Adrenal gland (tissue), 9 donors: ENCODE measurements at regions not wholly inside any gene's neighbourhood (a gene's known extent, or its start where the extent isn't known, plus 50 kb on each side); places are given as distances from the start of the nearest gene placed in this dataset.

Experiments used
- DNase-seq, 7 donors: peaks; one replicate each; pipeline ENCODE4 v3.0.0-alpha.2; 2019 to 2020
- H3K27ac ChIP-seq, 5 donors: fragments of 200-600 bp; sonication (generic) in 4 of 5; 1 replicate in 3 of 5; 2 replicates in 2 of 5; pipeline versions ENCODE4 v1.5.1 to v1.8.0; 2016 to 2020; ENCODE audit warnings: mild to moderate bottlenecking in 1 of 5
- H3K27me3 ChIP-seq: fragments of 200-600 bp; 2 replicates; pipeline ENCODE4 v1.8.0; 2021
- H3K36me3 ChIP-seq, 2 donors: fragments of 200-600 bp; replicated peaks in 1 of 2; 1 replicate in 1 of 2; 2 replicates in 1 of 2; pipeline versions ENCODE4 v1.5.1 to v1.8.0; 2018 to 2022
- H3K4me1 ChIP-seq, 2 donors: fragments of 200-600 bp; replicated peaks in 1 of 2; 1 replicate in 1 of 2; 2 replicates in 1 of 2; pipeline versions ENCODE4 v1.5.1 to v1.8.0; 2018 to 2021
- H3K4me3 ChIP-seq, 4 donors: fragments of 200-600 bp; sonication (generic) in 3 of 4; one replicate each; pipeline ENCODE4 v1.5.1; 2016 to 2018
- H3K9me3 ChIP-seq, 3 donors: fragments of 200-600 bp; sonication (generic) in 1 of 3; replicated peaks in 1 of 3; 1 replicate in 2 of 3; 2 replicates in 1 of 3; pipeline versions ENCODE4 v1.5.1 to v1.8.0; 2016 to 2021
- POLR2A ChIP-seq, 2 donors: fragments of 450-650 bp; IDR thresholded peaks; one replicate each; pipeline ENCODE4 v1.6.1; 2017; ENCODE audit warnings: antibody characterized with exemption in 2 of 2, mild to moderate bottlenecking in 2 of 2, moderate library complexity in 1 of 2
- WGBS, 4 donors: extraction: QIAGEN DNeasy Blood & Tissue Kit in 2 of 4; methylation state at CpG; one replicate each; pipeline versions ENCODE4 v1.1.5 to v1.1.7; 2013 to 2017; 5-methylcytosine and 5-hydroxymethylcytosine counted together
- intact Hi-C, 2 donors: fragments of 100-400 bp; cut with DNase I; formaldehyde crosslinking; loops; one replicate each; pipeline versions ENCODE4 v1.14.1 to v1.15.0; 2022 to 2023
- TF ChIP-seq, protein P1 (sequence below), 6 experiments: fragments of 450-650 bp in 4 of 6; fragments of 200-600 bp in 2 of 6; sonication (generic) in 1 of 6; IDR thresholded peaks; 1 replicate in 5 of 6; 2 replicates in 1 of 6; pipeline versions ENCODE4 v1.5.1 to v1.8.0; 2016 to 2021; ENCODE audit warnings: antibody characterized with exemption in 6 of 6, mild to moderate bottlenecking in 2 of 6, moderate library complexity in 1 of 6
- donor health status: healthy with polysubstance abuse.
- donor health status: Bipolar disorder and iron deficiency.
- donor health status: DM: yes; HTN: yes; CAD: no.
- donor health status: DM: no; HTN: no; CAD: no.
- donor health status: DM: no; HTN: no; CAD: no.

DNA sequence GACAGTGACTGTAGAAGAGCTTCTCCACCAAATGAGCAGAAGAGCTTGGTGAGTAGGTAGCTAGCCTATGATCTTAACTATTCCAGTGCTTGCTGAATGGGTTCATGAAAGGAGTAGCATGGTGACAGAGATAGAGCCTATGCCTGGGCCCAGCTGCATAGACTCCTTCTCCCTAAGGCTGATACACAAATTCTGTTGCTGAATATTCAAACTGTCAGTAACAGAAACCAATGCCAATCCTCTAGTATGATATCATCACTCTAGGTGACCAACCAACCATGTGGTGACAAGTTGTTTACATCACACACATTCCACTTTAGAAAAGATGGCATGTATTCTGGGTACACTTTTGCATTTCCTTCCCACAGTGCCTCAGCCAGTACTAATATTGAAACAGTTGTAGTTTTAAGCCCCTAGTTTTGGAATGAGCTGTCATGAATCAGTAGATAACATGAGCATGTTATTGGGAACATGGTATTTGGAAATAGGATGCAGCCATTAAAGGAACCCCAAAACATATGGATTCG is 103.4 kb upstream of the GRXCR1 start:
- no peak for DNase-seq
- 60 to 85% (median 68%) methylated on average over 1 of the region's 1 CpG for WGBS, 4 donors
- Histone ChIP-seq H3K4me3 (no peak overlapping the region), H3K4me1 (no peaks in the 10 kb centered on the region), H3K27me3 (no peaks in the 10 kb centered on the region), H3K9me3 (no peaks in the 10 kb centered on the region), H3K27ac (no peak overlapping the region), H3K36me3 (no peaks in the 10 kb centered on the region)
- intact Hi-C loops: no loop called here
- TF ChIP-seq, protein P1, sequence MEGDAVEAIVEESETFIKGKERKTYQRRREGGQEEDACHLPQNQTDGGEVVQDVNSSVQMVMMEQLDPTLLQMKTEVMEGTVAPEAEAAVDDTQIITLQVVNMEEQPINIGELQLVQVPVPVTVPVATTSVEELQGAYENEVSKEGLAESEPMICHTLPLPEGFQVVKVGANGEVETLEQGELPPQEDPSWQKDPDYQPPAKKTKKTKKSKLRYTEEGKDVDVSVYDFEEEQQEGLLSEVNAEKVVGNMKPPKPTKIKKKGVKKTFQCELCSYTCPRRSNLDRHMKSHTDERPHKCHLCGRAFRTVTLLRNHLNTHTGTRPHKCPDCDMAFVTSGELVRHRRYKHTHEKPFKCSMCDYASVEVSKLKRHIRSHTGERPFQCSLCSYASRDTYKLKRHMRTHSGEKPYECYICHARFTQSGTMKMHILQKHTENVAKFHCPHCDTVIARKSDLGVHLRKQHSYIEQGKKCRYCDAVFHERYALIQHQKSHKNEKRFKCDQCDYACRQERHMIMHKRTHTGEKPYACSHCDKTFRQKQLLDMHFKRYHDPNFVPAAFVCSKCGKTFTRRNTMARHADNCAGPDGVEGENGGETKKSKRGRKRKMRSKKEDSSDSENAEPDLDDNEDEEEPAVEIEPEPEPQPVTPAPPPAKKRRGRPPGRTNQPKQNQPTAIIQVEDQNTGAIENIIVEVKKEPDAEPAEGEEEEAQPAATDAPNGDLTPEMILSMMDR (IDR thresholded peaks at IDR 0.05): no peak
- no peak for TF ChIP-seq POLR2A (IDR thresholded peaks at IDR 0.05)

DNA sequence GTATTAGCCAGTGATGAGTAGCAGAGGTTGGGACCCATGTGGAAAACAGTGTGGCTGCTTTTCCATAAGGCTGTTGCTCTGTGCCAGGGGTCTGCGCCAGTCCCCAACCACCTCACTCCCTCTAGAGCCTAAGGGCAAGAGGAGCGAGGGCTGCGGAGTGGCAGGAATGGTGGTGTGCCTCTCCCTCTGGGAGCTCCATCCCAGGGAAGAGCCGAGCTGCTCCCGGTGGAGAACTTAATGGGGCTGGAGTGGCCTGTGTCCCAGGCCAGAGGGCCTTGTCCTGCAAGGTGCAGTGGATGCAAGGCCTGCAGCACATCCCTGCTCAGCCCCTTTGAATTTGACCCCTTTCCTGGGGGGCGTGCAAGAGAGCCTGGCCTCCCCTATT is 105.4 kb upstream of the GRXCR1 start:
- Histone ChIP-seq H3K36me3 (no peaks in the 10 kb centered on the region), H3K27ac (no peak overlapping the region), H3K4me3 (no peak overlapping the region), H3K4me1 (no peaks in the 10 kb centered on the region), H3K27me3 (no peaks in the 10 kb centered on the region), H3K9me3 (no peaks in the 10 kb centered on the region)
- WGBS, 4 donors: 93 to 100% (median 93%) methylated on average over 2 to 6 of the region's 6 CpGs; no CpG with 5 or more reads in 1 of the 4 donors
- no peak for TF ChIP-seq POLR2A (IDR thresholded peaks at IDR 0.05)
- TF ChIP-seq, protein P1 (IDR thresholded peaks at IDR 0.05): no peak
- intact Hi-C loops: no loop called here
- DNase-seq: no peak

DNA sequence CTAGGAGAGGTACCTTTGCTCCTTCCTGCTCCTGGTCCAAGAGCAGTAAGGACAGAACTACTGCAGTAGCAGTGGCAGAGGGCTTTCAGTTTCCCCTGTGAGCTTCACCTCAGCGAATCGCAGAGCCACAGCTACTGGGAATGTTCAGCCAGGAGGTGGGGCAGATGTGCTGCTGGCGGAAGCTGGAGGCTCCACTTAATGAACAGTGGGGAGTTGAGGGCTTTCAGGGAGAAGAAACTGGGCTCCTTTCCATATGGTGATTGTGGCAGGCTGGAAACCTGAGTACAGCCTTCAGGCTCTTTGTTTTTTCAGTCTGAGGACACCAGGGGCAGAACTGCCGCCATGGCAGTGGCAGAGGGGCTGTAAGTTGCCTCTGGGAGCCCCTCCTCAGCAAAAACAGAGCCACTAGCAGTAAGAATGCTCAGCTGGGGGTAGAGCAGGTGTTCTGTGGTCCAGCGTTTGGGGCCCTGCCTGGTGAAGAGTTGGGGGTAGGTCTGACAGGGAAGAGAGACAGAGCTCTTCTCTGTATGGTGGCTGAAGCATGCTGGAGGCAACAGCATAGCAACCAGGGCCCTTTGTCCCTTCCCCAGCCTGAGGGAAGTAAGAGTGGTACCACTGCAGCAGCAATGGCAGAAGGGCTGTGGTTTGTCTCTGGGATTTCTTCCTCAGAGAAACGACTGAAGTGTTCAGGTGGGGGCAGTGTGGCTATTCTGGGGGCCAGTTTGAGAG is 106.0 kb upstream of the GRXCR1 start:
- no peaks in the 10 kb centered on the region for H3K9me3 ChIP-seq
- no peak for DNase-seq
- TF ChIP-seq, protein P1 (IDR thresholded peaks at IDR 0.05): no peak
- TF ChIP-seq POLR2A (IDR thresholded peaks at IDR 0.05): no peak
- intact Hi-C loops: no loop called here
- no peak overlapping the region for H3K27ac ChIP-seq
- WGBS, 4 donors: 62 to 75% (median 66%) methylated on average over 5 to 6 of the region's 6 CpGs
- H3K36me3 ChIP-seq: no peaks in the 10 kb centered on the region
- H3K27me3 ChIP-seq: no peaks in the 10 kb centered on the region
- H3K4me1 ChIP-seq: no peaks in the 10 kb centered on the region
- no peak overlapping the region for H3K4me3 ChIP-seq

DNA sequence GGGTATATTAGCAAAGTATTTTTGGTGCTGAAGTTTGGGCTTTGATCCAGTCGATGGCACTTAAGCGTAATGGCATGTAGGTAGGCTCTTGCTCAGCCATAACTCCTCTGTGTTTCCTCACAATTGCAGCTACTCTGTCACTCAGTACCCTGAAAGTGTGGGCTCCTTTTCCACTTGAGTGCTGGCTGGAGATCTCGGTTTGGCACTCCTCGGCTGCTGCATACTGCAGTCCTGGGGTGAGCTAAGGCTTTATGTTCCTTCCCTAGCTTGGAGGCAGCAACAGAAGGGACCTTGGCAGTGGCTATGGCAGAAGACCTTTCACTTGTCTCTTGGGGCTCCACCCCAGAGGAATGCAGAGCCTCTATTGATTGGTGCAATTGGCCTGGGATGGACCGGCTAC is 106.7 kb upstream of the GRXCR1 start:
- no peak for TF ChIP-seq POLR2A (IDR thresholded peaks at IDR 0.05)
- TF ChIP-seq, protein P1 (IDR thresholded peaks at IDR 0.05): no peak
- Histone ChIP-seq H3K4me1 (no peaks in the 10 kb centered on the region), H3K4me3 (no peak overlapping the region), H3K27ac (no peak overlapping the region), H3K9me3 (no peaks in the 10 kb centered on the region), H3K36me3 (no peaks in the 10 kb centered on the region), H3K27me3 (no peaks in the 10 kb centered on the region)
- WGBS, 4 donors: 86 to 90% (median 87%) methylated on average over 2 to 5 of the region's 5 CpGs
- intact Hi-C loops: no loop called here
- DNase-seq: no peak
